Urinary bladder (tissue), 3 donors: ENCODE measurements at regions not wholly inside any gene's neighbourhood (a gene's known extent, or its start where the extent isn't known, plus 50 kb on each side); places are given as distances from the start of the nearest gene placed in this dataset.

Experiments used
- DNase-seq: peaks from one replicate; pipeline ENCODE4 v3.0.0-alpha.2; 2015; ENCODE audit errors: extremely low spot score
- H3K27ac ChIP-seq: one replicate; pipeline ENCODE4 v1.5.1; 2013; ENCODE audit warnings: low read depth, mild to moderate bottlenecking, moderate library complexity
- H3K36me3 ChIP-seq: one replicate; pipeline ENCODE4 v1.6.1; 2013; ENCODE audit warnings: mild to moderate bottlenecking, moderate library complexity; ENCODE audit not compliant: insufficient read depth
- H3K4me1 ChIP-seq: one replicate; pipeline ENCODE4 v1.6.1; 2013; ENCODE audit warnings: mild to moderate bottlenecking, moderate library complexity; ENCODE audit not compliant: insufficient read depth
- H3K4me3 ChIP-seq: one replicate; pipeline ENCODE4 v1.5.1; 2013; ENCODE audit warnings: low read depth, low read length
- WGBS: extraction: QIAGEN DNeasy Blood & Tissue Kit; methylation state at CpG from one replicate; pipeline ENCODE4 v1.1.7; 2013; 5-methylcytosine and 5-hydroxymethylcytosine counted together
- donor health status: healthy with polysubstance abuse.
- donor health status: healthy.

- no peak overlapping the region for H3K27ac ChIP-seq
- no peak for DNase-seq
- 63% methylated on average over 3 of the region's 3 CpGs for WGBS
- H3K4me1 ChIP-seq: no peaks in the 10 kb centered on the region
- no peak overlapping the region for H3K4me3 ChIP-seq
- no peaks in the 10 kb centered on the region for H3K36me3 ChIP-seq
Measured at GRCh38 chr13:33932769-33933406, 114.9 kb downstream of the RFC3 start.

- DNase-seq: no peak
- H3K4me1 ChIP-seq: no peaks in the 10 kb centered on the region
- no peaks in the 10 kb centered on the region for H3K36me3 ChIP-seq
- 98% methylated on average over 3 of the region's 3 CpGs for WGBS
- H3K4me3 ChIP-seq: no peak overlapping the region
- H3K27ac ChIP-seq: no peak overlapping the region
Measured at GRCh38 chr13:33933810-33934209, 115.9 kb downstream of the RFC3 start.

- no peak for DNase-seq
- H3K4me3 ChIP-seq: no peak overlapping the region
- no peaks in the 10 kb centered on the region for H3K4me1 ChIP-seq
- 72% methylated on average over 2 of the region's 2 CpGs for WGBS
- no peaks in the 10 kb centered on the region for H3K36me3 ChIP-seq
- no peak overlapping the region for H3K27ac ChIP-seq
Measured at GRCh38 chr13:33934343-33934742, 116.4 kb downstream of the RFC3 start.

GRCh38 chr13:33934951-33935371 is 117.0 kb downstream of the RFC3 start:
- Histone ChIP-seq H3K27ac (no peak overlapping the region), H3K4me1 (no peaks in the 10 kb centered on the region), H3K4me3 (no peak overlapping the region), H3K36me3 (no peaks in the 10 kb centered on the region)
- DNase-seq: no peak

- Histone ChIP-seq H3K4me3 (no peak overlapping the region), H3K27ac (no peak overlapping the region), H3K36me3 (no peaks in the 10 kb centered on the region), H3K4me1 (no peaks in the 10 kb centered on the region)
- 96% methylated on average over 4 of the region's 4 CpGs for WGBS
- no peak for DNase-seq
Measured at GRCh38 chr13:33935969-33936368, 118.0 kb downstream of the RFC3 start.

GRCh38 chr13:33937373-33938098 is 119.6 kb downstream of the RFC3 start:
- 89% methylated on average over 3 of the region's 3 CpGs for WGBS
- no peaks in the 10 kb centered on the region for H3K36me3 ChIP-seq
- DNase-seq: no peak
- no peak overlapping the region for H3K27ac ChIP-seq
- no peaks in the 10 kb centered on the region for H3K4me1 ChIP-seq
- no peak overlapping the region for H3K4me3 ChIP-seq

GRCh38 chr13:33940256-33940655 is 122.3 kb downstream of the RFC3 start:
- no peak for DNase-seq
- Histone ChIP-seq H3K4me3 (no peak overlapping the region), H3K27ac (no peak overlapping the region), H3K4me1 (no peaks in the 10 kb centered on the region), H3K36me3 (no peaks in the 10 kb centered on the region)
- WGBS: 91% methylated on average over 1 of the region's 1 CpG

- Histone ChIP-seq H3K36me3 (no peaks in the 10 kb centered on the region), H3K4me3 (no peak overlapping the region), H3K4me1 (no peaks in the 10 kb centered on the region), H3K27ac (no peak overlapping the region)
- no peak for DNase-seq
- 84% methylated on average over 5 of the region's 5 CpGs for WGBS
Measured at GRCh38 chr13:33940898-33941297, 122.9 kb downstream of the RFC3 start.

- no peak for DNase-seq
- 85% methylated on average over 4 of the region's 4 CpGs for WGBS
- no peaks in the 10 kb centered on the region for H3K4me1 ChIP-seq
- no peak overlapping the region for H3K4me3 ChIP-seq
- no peak overlapping the region for H3K27ac ChIP-seq
- peaks cover 1% of the 10 kb centered on the region for H3K36me3 ChIP-seq
Measured at GRCh38 chr13:33945477-33945876, 127.5 kb downstream of the RFC3 start.

- no peak overlapping the region for H3K4me3 ChIP-seq
- H3K27ac ChIP-seq: no peak overlapping the region
- H3K36me3 ChIP-seq: no peaks in the 10 kb centered on the region
- DNase-seq: no peak
- 97% methylated on average over 1 of the region's 1 CpG for WGBS
- H3K4me1 ChIP-seq: no peaks in the 10 kb centered on the region
Measured at GRCh38 chr13:33953203-33953602, 135.3 kb downstream of the RFC3 start.

- DNase-seq: no peak
- Histone ChIP-seq H3K27ac (no peak overlapping the region), H3K36me3 (no peaks in the 10 kb centered on the region), H3K4me1 (no peaks in the 10 kb centered on the region), H3K4me3 (no peak overlapping the region)
- WGBS: 94% methylated on average over 1 of the region's 1 CpG
Measured at GRCh38 chr13:33953781-33954180, 135.8 kb downstream of the RFC3 start.

GRCh38 chr13:33956346-33956745 is 138.4 kb downstream of the RFC3 start:
- WGBS: 68% methylated on average over 2 of the region's 2 CpGs
- Histone ChIP-seq H3K36me3 (no peaks in the 10 kb centered on the region), H3K4me3 (no peak overlapping the region), H3K27ac (no peak overlapping the region), H3K4me1 (no peaks in the 10 kb centered on the region)
- DNase-seq: no peak

- no peaks in the 10 kb centered on the region for H3K36me3 ChIP-seq
- WGBS: 90% methylated on average over 5 of the region's 5 CpGs
- DNase-seq: no peak
- no peak overlapping the region for H3K27ac ChIP-seq
- H3K4me3 ChIP-seq: no peak overlapping the region
- H3K4me1 ChIP-seq: no peaks in the 10 kb centered on the region
Measured at GRCh38 chr13:33957497-33957905, 139.6 kb downstream of the RFC3 start.

GRCh38 chr13:33958964-33959363 is 141.0 kb downstream of the RFC3 start:
- no peaks in the 10 kb centered on the region for H3K36me3 ChIP-seq
- 95% methylated on average over 2 of the region's 2 CpGs for WGBS
- no peaks in the 10 kb centered on the region for H3K4me1 ChIP-seq
- H3K27ac ChIP-seq: no peak overlapping the region
- no peak overlapping the region for H3K4me3 ChIP-seq
- no peak for DNase-seq
